GM03348 (cell line): ENCODE measurements at regions not wholly inside any gene's neighbourhood (a gene's known extent, or its start where the extent isn't known, plus 50 kb on each side); places are given as distances from the start of the nearest gene placed in this dataset.

Experiments
- DNase-seq: peaks from one replicate; pipeline ENCODE4 v3.0.0; 2012; ENCODE audit warnings: low spot score

- DNase-seq = no peak
Observed at GRCh38 chr4:19146038-19146437, 1105.7 kb upstream of the SLIT2 start.

DNA sequence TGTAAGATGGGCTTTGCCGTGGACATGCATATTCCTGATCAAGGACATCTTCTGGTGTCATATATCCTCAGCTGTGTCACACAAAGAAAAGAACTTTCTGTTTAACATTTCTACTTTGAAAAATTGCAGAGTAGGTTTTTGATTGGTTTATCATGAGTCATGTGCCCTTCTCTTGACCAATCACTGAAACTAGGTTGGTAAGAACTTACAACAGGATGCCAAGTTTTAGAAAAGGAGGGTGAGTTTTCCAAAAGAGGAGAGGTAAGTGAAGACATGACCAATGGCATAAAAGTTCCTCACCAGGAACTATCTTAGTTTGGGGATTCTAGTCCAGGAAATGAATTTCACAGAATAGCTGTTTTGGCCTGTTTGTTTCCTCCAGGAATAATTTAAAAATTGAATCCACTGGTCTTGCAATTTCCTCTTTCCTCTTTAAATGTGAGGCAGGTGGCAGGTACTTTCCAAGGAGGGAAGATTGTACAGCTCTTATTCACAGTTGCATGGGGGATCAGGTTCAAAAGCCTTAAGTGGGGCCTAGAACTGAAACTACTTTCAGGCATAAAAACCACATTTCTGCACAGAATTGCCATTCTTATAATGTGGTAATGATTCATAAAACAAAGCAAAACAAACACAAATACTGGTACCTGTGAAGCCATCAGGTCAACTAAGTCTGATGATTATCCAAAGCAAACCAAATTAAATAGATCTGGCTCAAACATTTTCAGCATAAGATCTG is 1114.5 kb upstream of the LCORL start:
- no peak for DNase-seq

DNA sequence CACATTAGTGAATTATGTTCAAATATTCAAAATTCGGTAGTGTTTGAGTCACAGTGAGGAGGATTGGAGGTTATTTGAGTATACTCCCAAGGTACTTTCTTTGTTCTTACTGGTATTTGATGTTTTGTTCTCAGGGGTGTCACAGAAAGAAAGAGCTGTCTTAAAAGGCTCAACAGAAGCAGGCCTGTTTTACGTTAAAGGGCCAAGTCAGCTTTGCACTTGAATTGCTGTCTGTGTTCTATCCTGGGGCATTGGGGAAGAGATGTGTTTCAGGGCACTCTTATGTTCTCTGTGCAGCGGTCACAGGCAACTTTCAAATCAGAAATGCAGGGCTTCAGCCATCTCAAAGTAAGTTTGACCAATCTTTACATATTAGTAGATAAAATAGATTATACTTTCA is 1113.1 kb upstream of the LCORL start:
- DNase-seq = no peak

- DNase-seq = no peak
Observed at GRCh38 chr4:19133315-19133714, 1111.8 kb upstream of the LCORL start.

DNA sequence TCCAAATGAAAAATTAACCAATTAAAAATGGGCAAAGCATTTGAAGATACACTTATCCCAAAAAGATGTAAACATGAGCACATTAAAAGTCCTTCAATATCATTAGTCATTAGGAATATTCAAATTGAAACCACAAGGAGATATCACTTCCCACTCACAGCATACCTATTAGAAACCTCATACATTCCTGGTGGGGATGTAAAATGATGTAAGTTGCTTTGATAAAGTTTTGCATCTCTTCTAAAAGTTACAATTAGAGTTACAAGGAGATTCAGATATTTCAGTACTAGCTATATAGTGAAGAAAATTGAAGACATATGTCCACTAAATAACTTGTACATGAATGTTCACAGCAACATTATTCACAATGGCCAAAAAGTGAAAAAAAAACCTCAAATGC is 1109.3 kb upstream of the LCORL start:
- no peak for DNase-seq

GRCh38 chr4:19128176-19128575 is 1106.6 kb upstream of the LCORL start:
- no peak for DNase-seq

DNA sequence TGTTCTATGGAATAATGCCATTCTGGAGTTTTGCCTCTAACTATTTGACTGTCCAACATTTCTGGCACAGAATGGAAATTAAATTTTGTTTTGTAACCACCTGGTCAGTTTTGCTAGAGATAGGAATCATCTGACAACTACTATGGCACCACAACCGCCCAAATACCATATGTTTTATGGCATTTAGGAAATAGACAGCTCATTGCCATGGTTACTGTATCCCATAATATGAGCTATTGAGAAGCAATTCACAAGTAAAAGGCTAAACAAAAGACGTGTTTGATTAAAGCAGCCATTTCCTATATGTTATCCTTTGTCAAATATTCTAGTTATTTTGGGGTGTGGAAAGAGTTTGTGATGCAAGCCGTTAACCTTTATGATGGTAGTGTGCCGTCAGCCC is 1105.3 kb upstream of the LCORL start:
- DNase-seq = no peak

- DNase-seq = no peak
Observed at GRCh38 chr4:19123681-19124080, 1102.1 kb upstream of the LCORL start.

DNA sequence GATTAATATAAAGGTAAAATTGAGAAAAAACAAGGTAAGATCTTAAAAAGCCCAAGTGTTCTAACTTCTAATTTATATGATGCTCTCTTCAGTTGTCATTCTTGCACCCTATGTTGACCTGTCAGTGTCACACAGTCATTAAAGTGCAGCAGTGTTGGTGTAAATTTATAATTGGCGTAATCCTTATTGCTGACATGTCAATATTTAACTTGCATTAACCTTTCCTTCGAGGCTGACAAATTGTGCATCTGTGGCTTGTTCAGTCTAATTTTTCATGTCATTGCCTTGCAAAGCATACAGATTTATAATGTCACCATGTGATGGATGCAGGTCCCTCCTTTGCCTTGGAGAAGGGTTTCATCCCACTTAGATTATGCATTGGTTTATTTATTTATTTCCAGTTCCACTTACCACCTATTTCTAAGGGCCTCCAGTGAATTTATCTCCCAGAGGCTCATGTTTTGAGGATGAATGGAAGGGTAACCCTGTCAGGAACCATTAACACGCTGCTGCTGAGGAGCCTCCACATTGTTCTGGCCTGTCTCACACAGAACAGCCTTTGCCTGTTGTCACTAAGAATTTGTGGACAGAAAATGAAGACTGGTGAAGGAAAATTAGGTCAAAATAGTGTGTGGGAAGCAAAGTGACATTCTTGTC is 1098.5 kb upstream of the LCORL start:
- DNase-seq = no peak

DNA sequence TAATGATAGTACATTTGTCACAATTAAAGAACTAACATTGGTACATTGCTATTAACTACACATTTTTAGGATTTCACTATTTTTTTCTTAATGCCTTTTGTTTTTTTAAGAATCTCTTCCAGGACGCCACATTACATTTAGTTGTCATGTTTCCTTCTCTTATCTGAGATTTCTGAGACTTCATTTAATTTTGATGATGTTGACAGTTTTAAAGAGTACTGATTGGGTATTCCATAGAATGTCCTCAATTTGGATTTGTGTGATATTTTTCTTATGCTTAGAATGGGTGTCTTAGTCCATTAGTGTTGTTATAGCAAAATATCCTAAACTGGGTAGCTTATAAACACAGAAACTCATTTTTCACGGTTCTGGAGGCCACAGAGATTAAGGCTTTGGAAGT is 1095.5 kb upstream of the LCORL start:
- no peak for DNase-seq

GRCh38 chr4:19104176-19104575 is 1082.6 kb upstream of the LCORL start:
- no peak for DNase-seq

DNA sequence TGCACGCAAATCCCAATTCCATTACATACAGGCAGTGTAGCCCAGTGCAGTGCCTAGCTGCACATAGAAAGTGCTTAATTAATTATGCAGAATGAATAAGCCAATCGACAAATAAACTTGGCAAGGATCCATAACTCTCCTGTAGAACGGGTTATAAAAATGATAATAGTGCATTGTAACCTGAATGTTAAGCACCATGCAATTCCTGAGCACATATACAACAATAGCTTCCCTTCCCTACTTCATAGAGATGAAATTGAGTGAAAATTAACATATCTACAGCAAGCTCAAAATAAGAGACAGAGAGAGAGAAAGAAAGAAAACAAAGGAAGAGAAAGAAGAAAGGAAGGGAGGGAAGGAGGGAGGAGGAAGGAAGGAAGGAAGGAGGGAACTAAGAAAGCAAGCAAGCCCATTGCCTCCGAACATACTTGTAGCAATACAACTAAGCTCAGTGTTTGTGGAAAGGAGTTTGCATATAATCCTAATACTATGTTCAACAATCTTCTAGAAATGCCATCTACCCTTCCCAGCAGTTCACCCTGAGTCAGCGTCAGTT is 1074.0 kb upstream of the LCORL start:
- DNase-seq = no peak

GRCh38 chr4:19093951-19094350 is 1072.4 kb upstream of the LCORL start:
- DNase-seq = no peak

- DNase-seq = no peak
Observed at GRCh38 chr4:19092797-19093196, 1071.2 kb upstream of the LCORL start.

- DNase-seq = no peak
Observed at GRCh38 chr4:19074036-19074435, 1052.5 kb upstream of the LCORL start.

- DNase-seq = no peak
Observed at GRCh38 chr4:19063662-19064061, 1042.1 kb upstream of the LCORL start.

DNA sequence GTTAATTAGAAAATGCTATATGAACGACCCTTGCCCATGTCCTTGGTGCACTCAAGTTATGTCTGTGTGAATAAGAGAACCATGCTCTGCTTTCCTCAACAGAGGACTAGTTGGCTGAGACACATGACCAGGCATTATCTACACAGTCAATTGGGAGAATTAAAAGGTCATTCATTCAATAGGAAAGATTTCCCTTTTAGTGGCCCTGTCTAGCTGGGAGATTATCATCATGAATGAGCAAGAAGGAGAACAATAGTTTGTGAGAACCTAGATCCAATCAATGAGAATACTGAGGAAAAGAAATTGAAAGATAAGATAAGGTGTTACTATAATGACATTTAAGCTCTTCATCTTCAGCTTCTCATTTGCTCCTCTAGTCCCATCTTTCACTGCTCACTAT is 1033.4 kb upstream of the LCORL start:
- DNase-seq = no peak

- DNase-seq = no peak
Observed at GRCh38 chr4:19051831-19052230, 1030.3 kb upstream of the LCORL start.

GRCh38 chr4:19047279-19047880 is 1025.8 kb upstream of the LCORL start:
- DNase-seq = no peak

GRCh38 chr4:19039816-19040215 is 1018.3 kb upstream of the LCORL start:
- no peak for DNase-seq

GRCh38 chr4:19038231-19038630 is 1016.7 kb upstream of the LCORL start:
- DNase-seq = no peak

DNA sequence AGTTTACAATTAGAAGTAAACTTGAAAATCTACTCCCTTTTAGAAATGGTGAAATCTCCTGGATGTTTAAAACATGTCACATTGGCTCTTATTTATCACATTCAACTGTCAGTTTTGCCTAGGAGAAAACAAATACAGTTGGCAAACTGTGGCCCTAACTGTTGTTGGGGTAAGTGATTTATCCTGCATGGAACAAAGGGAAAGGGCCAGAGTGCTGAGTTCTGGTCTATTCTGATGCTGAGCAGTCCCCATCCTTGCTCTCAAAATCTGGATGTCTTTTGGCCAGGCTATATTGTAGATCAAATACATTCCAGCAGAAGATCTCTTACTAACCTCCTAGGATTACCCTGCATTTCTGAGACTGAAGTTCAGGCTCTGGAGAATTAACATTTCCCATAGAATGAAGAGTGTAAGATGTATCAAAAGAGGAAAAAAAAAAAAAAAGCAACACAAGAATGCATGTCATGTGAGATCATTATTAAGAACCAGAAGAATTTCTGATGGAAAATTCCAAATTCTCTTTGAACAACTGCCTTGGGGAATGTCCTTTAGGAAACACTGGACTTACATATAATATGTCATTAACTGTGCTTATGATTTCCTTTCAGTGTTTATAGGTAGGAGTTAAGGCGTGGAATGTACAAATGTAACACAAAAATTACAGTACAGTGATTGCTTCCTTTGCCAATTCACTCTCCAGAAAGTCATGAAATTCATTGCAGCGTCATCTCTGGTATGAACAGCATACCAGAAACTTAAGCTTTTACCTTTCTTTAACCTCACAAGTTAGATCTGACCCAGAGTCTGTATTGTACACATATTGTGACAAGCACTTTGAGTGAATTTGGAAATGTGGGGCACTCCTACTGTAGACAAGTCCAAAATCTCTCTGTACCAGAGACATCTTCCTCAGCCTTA is 1012.5 kb upstream of the LCORL start:
- no peak for DNase-seq
